Karpas-422 (cell line): ENCODE measurements at regions not wholly inside any gene's neighbourhood (a gene's known extent, or its start where the extent isn't known, plus 50 kb on each side); places are given as distances from the start of the nearest gene placed in this dataset.

Experiments
- DNase-seq: peaks from one replicate; pipeline ENCODE4 v3.0.0-alpha.2; 2015
- H2AFZ ChIP-seq: fragments of 200-600 bp; sonication (generic); 2 replicates; pipeline ENCODE4 v1.6.1; 2014; ENCODE audit warnings: antibody characterized with exemption, low read length, mixed read lengths
- H3K27ac ChIP-seq: fragments of 200-600 bp; sonication (generic); 2 replicates; pipeline ENCODE4 v1.5.1; 2014; ENCODE audit warnings: mild to moderate bottlenecking, low read length, moderate library complexity
- H3K27me3 ChIP-seq: fragments of 200-600 bp; sonication (generic); 2 replicates; pipeline ENCODE4 v1.6.1; 2014; ENCODE audit warnings: low read length, mixed read lengths
- H3K36me3 ChIP-seq: fragments of 200-600 bp; sonication (generic); 2 replicates; pipeline ENCODE4 v1.6.1; 2014; ENCODE audit warnings: low read length, mixed read lengths; ENCODE audit not compliant: insufficient read depth
- H3K4me1 ChIP-seq: fragments of 200-600 bp; sonication (generic); 2 replicates; pipeline ENCODE4 v1.6.1; 2014; ENCODE audit warnings: mild to moderate bottlenecking, low read length, mixed read lengths
- H3K4me2 ChIP-seq: fragments of 200-600 bp; sonication (generic); 2 replicates; pipeline ENCODE4 v1.6.1; 2014; ENCODE audit warnings: low read length, low read depth, mild to moderate bottlenecking; ENCODE audit not compliant: poor library complexity, severe bottlenecking
- H3K4me3 ChIP-seq: fragments of 200-600 bp; sonication (generic); 2 replicates; pipeline ENCODE4 v1.5.1; 2014; ENCODE audit warnings: mild to moderate bottlenecking, antibody characterized with exemption, low read length, mixed read lengths
- H3K79me2 ChIP-seq: fragments of 200-600 bp; sonication (generic); 2 replicates; pipeline ENCODE4 v1.6.1; 2014; ENCODE audit warnings: mild to moderate bottlenecking, low read length, mixed read lengths
- H3K9ac ChIP-seq: fragments of 200-600 bp; sonication (generic); 2 replicates; pipeline ENCODE4 v1.6.0; 2014; ENCODE audit warnings: low read length
- H3K9me2 ChIP-seq: fragments of 200-600 bp; sonication (generic), shearing (Covaris generic); replicated peaks from 2 replicates; pipeline ENCODE4 v1.6.0; 2014; ENCODE audit warnings: mild to moderate bottlenecking, low read length, moderate library complexity; ENCODE audit not compliant: insufficient read depth
- H3K9me3 ChIP-seq: fragments of 300-700, 200-600 bp; sonication (generic); 2 replicates; pipeline ENCODE4 v1.6.1; 2014; ENCODE audit warnings: low read length, mixed read lengths
- H4K20me1 ChIP-seq: fragments of 200-600 bp; sonication (generic); 2 replicates; pipeline ENCODE4 v1.6.1; 2014; ENCODE audit warnings: mild to moderate bottlenecking, antibody characterized with exemption, low read length, low read depth; ENCODE audit not compliant: insufficient read depth

DNA sequence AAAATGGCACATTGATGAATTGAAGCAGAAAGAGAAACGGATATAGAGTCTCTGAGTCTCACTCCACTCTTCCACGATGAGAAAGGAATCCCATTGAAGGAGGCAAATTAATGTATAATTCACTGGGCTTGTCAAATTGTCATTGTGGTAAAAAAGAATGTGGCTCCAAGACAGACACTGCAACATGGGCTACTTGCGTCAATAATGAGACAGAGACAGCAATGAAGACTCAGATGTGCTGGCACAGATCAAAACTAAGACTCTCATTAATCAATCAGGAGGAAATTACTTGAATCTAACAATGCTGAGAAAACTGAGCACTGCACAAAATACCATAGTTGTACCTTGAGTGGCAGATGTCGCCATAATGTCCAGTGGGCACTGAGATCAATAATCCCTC is 1485.5 kb downstream of the TECRL start:
- DNase-seq = no peak
- no peaks in the 10 kb centered on the region for H4K20me1 ChIP-seq
- no peak overlapping the region for H3K9ac ChIP-seq
- H3K4me2 ChIP-seq = no peak overlapping the region
- H3K4me1 ChIP-seq = no peaks in the 10 kb centered on the region
- no peak overlapping the region for H2AFZ ChIP-seq
- no peak overlapping the region for H3K4me3 ChIP-seq
- no peak overlapping the region for H3K27ac ChIP-seq
- no peaks in the 10 kb centered on the region for H3K27me3 ChIP-seq
- H3K9me2 ChIP-seq = no peaks in the 10 kb centered on the region
- H3K79me2 ChIP-seq = no peaks in the 10 kb centered on the region
- H3K36me3 ChIP-seq = no peaks in the 10 kb centered on the region
- peaks cover 18% of the 10 kb centered on the region for H3K9me3 ChIP-seq

DNA sequence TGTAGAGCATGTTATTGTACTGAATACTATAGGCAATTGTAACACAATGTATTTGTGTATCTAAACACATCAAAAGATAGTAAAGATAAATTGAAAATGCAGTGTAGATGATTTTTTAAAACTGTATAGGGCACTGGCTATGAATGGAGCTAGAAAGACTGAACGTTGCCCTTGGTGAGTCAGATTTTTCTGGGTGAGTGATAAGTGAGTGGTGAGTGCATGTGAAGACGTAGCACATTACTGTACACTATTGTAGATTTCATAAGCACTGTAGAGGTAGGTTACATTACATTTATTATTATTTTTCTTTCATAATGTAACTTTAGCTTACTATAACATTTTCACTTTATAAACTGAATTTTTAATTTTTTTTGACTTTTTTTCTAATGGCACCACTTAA is 1491.6 kb downstream of the TECRL start:
- H4K20me1 ChIP-seq = no peaks in the 10 kb centered on the region
- H3K79me2 ChIP-seq = no peaks in the 10 kb centered on the region
- no peak overlapping the region for H3K27ac ChIP-seq
- H3K9me3 ChIP-seq = peaks cover 23% of the 10 kb centered on the region
- no peaks in the 10 kb centered on the region for H3K27me3 ChIP-seq
- no peak overlapping the region for H2AFZ ChIP-seq
- no peaks in the 10 kb centered on the region for H3K36me3 ChIP-seq
- no peaks in the 10 kb centered on the region for H3K4me1 ChIP-seq
- no peak overlapping the region for H3K9ac ChIP-seq
- DNase-seq = no peak
- no peak overlapping the region for H3K4me2 ChIP-seq
- H3K9me2 ChIP-seq = no peaks in the 10 kb centered on the region
- H3K4me3 ChIP-seq = no peak overlapping the region

DNA sequence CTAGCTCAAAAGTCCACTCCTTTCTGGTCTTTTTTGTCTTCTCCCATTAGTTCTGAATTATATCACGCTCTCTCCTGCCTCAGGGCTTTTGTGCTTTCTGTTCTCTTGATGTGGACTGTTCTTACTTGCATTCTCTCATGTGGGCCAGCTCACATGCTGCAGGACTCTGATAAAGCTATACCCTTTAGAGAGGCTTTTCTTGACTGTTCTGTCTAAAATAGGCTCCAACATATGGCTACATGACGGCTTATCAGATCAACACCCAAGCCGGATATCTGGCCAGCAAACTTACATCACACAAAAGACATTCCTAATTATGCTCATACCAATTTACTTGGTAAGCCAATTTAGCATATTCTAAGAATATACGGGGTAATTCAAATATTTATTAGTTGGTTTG is 1494.5 kb downstream of the TECRL start:
- no peaks in the 10 kb centered on the region for H3K4me1 ChIP-seq
- H3K27ac ChIP-seq = no peak overlapping the region
- H3K9ac ChIP-seq = no peak overlapping the region
- H3K36me3 ChIP-seq = no peaks in the 10 kb centered on the region
- DNase-seq = no peak
- H2AFZ ChIP-seq = no peak overlapping the region
- no peaks in the 10 kb centered on the region for H4K20me1 ChIP-seq
- no peak overlapping the region for H3K4me3 ChIP-seq
- H3K4me2 ChIP-seq = no peak overlapping the region
- H3K9me3 ChIP-seq = peaks cover 21% of the 10 kb centered on the region
- H3K27me3 ChIP-seq = no peaks in the 10 kb centered on the region
- no peaks in the 10 kb centered on the region for H3K79me2 ChIP-seq
- no peaks in the 10 kb centered on the region for H3K9me2 ChIP-seq

DNA sequence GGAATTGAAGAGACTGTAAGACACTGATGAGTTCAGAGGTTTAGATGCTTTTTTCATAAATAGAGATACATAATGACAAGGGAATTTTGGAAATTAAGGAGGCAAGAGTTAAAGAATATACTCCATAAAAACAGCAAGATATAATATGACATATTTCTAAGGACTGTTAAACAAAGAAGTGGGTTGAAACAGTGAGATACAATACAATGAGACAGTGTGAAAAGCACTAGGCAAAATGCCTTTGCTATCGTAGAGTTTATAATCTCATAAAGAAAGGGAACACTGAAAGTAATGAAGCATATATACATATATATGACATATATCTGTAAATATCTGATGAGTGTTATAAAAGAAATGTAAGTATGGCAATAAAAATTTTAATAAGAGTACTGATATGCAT is 1496.2 kb downstream of the TECRL start:
- H3K9ac ChIP-seq = no peak overlapping the region
- H3K79me2 ChIP-seq = no peaks in the 10 kb centered on the region
- no peak for DNase-seq
- H3K9me2 ChIP-seq = no peaks in the 10 kb centered on the region
- H4K20me1 ChIP-seq = no peaks in the 10 kb centered on the region
- H2AFZ ChIP-seq = no peak overlapping the region
- no peak overlapping the region for H3K4me2 ChIP-seq
- H3K36me3 ChIP-seq = no peaks in the 10 kb centered on the region
- no peak overlapping the region for H3K4me3 ChIP-seq
- no peak overlapping the region for H3K27ac ChIP-seq
- no peaks in the 10 kb centered on the region for H3K4me1 ChIP-seq
- H3K27me3 ChIP-seq = no peaks in the 10 kb centered on the region
- H3K9me3 ChIP-seq = peaks cover 16% of the 10 kb centered on the region

DNA sequence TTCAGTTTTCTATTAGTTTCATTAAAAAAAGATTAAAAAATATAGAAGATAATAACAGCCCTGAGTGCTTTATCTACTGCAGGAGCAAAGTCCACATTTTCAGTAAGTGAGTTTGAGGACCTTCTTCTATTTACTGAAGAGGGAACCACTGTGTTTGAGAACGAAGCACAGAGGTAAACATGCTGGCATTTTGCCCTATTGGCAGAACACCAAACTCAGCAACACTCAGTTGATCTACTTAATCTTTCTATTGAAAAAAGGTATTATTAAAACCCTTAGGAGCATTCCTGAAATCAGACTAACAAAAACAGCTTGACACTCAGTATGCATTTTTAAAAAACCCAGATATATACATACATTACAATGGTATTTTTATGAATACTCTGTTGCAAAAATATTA is 1496.7 kb downstream of the TECRL start:
- no peaks in the 10 kb centered on the region for H4K20me1 ChIP-seq
- H3K9ac ChIP-seq = no peak overlapping the region
- no peak overlapping the region for H3K27ac ChIP-seq
- H3K9me2 ChIP-seq = no peaks in the 10 kb centered on the region
- no peak overlapping the region for H3K4me3 ChIP-seq
- H3K4me1 ChIP-seq = no peaks in the 10 kb centered on the region
- H3K79me2 ChIP-seq = no peaks in the 10 kb centered on the region
- no peak overlapping the region for H3K4me2 ChIP-seq
- no peaks in the 10 kb centered on the region for H3K27me3 ChIP-seq
- H3K9me3 ChIP-seq = peaks cover 16% of the 10 kb centered on the region
- H3K36me3 ChIP-seq = no peaks in the 10 kb centered on the region
- DNase-seq = no peak
- H2AFZ ChIP-seq = no peak overlapping the region

DNA sequence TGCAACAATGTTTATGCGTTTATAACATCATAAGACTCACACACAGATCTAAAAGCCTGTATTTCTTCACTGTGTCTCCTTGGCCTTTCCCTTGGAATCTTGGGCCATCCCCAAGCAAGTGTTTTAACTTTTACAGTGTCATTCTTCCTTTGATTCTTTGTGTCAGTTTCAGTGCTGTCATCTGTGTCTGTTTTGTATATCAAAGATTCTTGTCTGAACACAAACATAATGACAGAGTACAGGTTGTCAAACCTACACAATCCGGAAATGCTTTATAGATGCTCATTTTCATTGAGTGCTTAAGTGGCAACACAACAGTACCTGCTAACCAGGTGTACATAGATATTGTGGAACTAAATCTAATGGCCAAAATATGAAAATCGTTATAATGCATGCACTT is 1500.0 kb downstream of the TECRL start:
- H2AFZ ChIP-seq = 0 out of 2 replicates have a peak overlapping the region, but pooled peaks have one; percentile 9
- peaks cover 8% of the 10 kb centered on the region for H3K9me3 ChIP-seq
- H3K36me3 ChIP-seq = no peaks in the 10 kb centered on the region
- H4K20me1 ChIP-seq = no peaks in the 10 kb centered on the region
- no peak overlapping the region for H3K9ac ChIP-seq
- no peaks in the 10 kb centered on the region for H3K9me2 ChIP-seq
- H3K79me2 ChIP-seq = no peaks in the 10 kb centered on the region
- H3K4me2 ChIP-seq = no peak overlapping the region
- no peak for DNase-seq
- no peak overlapping the region for H3K27ac ChIP-seq
- H3K27me3 ChIP-seq = no peaks in the 10 kb centered on the region
- no peaks in the 10 kb centered on the region for H3K4me1 ChIP-seq
- H3K4me3 ChIP-seq = no peak overlapping the region

DNA sequence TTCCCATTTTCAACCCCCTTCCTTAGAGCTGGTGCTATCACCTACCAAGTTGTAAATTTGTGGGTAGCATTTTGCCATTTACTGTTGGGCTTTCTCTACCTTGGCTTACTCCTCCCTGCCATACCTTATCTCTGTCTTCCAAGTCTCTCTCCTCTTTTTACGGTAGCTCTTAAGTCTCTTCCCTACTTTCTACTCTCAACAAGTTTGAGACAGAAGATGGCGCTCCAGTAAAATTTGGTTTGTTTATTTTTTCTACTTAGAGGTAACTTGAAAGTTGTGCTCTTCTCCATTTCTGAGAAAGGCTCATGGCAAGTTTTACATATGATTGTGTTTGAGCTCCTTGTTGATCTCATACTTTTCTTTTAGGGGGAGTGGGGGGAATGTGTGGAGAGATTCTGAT is 1508.1 kb downstream of the TECRL start:
- DNase-seq = no peak
- no peaks in the 10 kb centered on the region for H3K36me3 ChIP-seq
- no peak overlapping the region for H3K4me2 ChIP-seq
- no peak overlapping the region for H3K27ac ChIP-seq
- H3K4me1 ChIP-seq = no peaks in the 10 kb centered on the region
- no peak overlapping the region for H2AFZ ChIP-seq
- H3K9ac ChIP-seq = no peak overlapping the region
- peaks cover 17% of the 10 kb centered on the region for H3K9me3 ChIP-seq
- H4K20me1 ChIP-seq = no peaks in the 10 kb centered on the region
- no peak overlapping the region for H3K4me3 ChIP-seq
- no peaks in the 10 kb centered on the region for H3K27me3 ChIP-seq
- H3K9me2 ChIP-seq = no peaks in the 10 kb centered on the region
- no peaks in the 10 kb centered on the region for H3K79me2 ChIP-seq

DNA sequence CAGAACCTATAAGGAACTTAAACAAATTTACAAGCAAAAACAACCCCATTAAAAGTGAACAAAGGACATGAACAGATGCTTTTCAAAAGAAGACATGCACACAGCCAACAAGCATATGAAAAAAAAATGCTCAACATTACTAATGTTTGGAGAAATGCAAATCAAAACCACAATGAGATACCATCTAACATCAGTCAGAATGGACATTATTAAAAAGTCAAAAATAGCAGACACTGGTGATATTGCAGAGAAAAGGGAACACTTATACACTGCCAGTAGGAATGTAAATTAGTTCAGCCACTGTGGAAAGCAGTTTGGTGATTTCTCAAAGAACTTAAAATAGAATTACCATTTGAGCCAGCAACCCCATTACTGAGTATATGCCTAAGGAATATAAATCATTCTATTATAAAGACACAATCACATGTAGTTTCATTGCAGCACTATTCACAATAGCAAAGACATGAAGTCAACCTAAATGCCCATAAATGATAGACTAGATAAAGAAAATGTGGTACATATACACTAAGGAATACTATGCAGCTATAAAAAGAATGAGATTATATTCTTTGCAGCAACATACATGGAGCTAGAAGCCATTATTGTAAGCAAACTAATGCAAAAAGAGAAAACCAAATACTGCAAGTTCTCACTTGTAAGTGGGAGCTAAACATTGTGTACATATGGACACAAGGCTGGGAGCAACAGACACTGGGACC is 1509.4 kb downstream of the TECRL start:
- H3K36me3 ChIP-seq = no peaks in the 10 kb centered on the region
- no peaks in the 10 kb centered on the region for H3K4me1 ChIP-seq
- H3K4me3 ChIP-seq = no peak overlapping the region
- no peaks in the 10 kb centered on the region for H4K20me1 ChIP-seq
- H3K9me3 ChIP-seq = peaks cover 17% of the 10 kb centered on the region
- no peaks in the 10 kb centered on the region for H3K9me2 ChIP-seq
- H2AFZ ChIP-seq = no peak overlapping the region
- no peak overlapping the region for H3K27ac ChIP-seq
- no peak overlapping the region for H3K9ac ChIP-seq
- DNase-seq = no peak
- H3K79me2 ChIP-seq = no peaks in the 10 kb centered on the region
- H3K27me3 ChIP-seq = no peaks in the 10 kb centered on the region
- H3K4me2 ChIP-seq = no peak overlapping the region
